ENCODE measurements at regions not wholly inside any gene's neighbourhood (a gene's known extent, or its start where the extent isn't known, plus 50 kb on each side); places are given as distances from the start of the nearest gene placed in this dataset.

- Mint-ChIP-seq H3K4me3 (no peak overlapping the region), H3K27ac (no peak overlapping the region), H3K4me1 (no peaks in the 10 kb centered on the region), H3K9me3 (peaks cover 4% of the 10 kb centered on the region), H3K27me3 (ENCODE audit: low read depth, poor library complexity) (peaks cover 62% of the 10 kb centered on the region), H3K36me3 (ENCODE audit: low read depth) (no peaks in the 10 kb centered on the region)
- no peak for DNase-seq
- no peak for TF ChIP-seq CTCF (IDR thresholded peaks at IDR 0.05)
Observed at GRCh38 chr6:164720-165119, 127.6 kb upstream of the DUSP22 start.

- no peaks in the 10 kb centered on the region for H3K36me3 Mint-ChIP-seq (ENCODE audit: low read depth)
- H3K27ac Mint-ChIP-seq = no peak overlapping the region
- DNase-seq = no peak
- no peak for TF ChIP-seq CTCF (IDR thresholded peaks at IDR 0.05)
- peaks cover 2% of the 10 kb centered on the region for H3K9me3 Mint-ChIP-seq
- peaks cover 58% of the 10 kb centered on the region for H3K27me3 Mint-ChIP-seq (ENCODE audit: low read depth, poor library complexity)
- H3K4me1 Mint-ChIP-seq = no peaks in the 10 kb centered on the region
- H3K4me3 Mint-ChIP-seq = no peak overlapping the region
Observed at GRCh38 chr6:165263-165662, 127.0 kb upstream of the DUSP22 start.

GRCh38 chr6:165906-166305 lies 126.4 kb upstream of the DUSP22 start:
- no peak overlapping the region for H3K27ac Mint-ChIP-seq
- H3K36me3 Mint-ChIP-seq (ENCODE audit: low read depth) = no peaks in the 10 kb centered on the region
- peaks cover 58% of the 10 kb centered on the region for H3K27me3 Mint-ChIP-seq (ENCODE audit: low read depth, poor library complexity)
- no peak for DNase-seq
- H3K9me3 Mint-ChIP-seq = peaks cover under 1% of the 10 kb centered on the region
- no peak overlapping the region for H3K4me3 Mint-ChIP-seq
- no peak for TF ChIP-seq CTCF (IDR thresholded peaks at IDR 0.05)
- no peaks in the 10 kb centered on the region for H3K4me1 Mint-ChIP-seq

GRCh38 chr6:168865-169455 lies 123.3 kb upstream of the DUSP22 start:
- no peak for DNase-seq
- Mint-ChIP-seq H3K9me3 (peaks cover 16% of the 10 kb centered on the region), H3K4me1 (no peaks in the 10 kb centered on the region), H3K27me3 (ENCODE audit: low read depth, poor library complexity) (peaks cover 58% of the 10 kb centered on the region), H3K4me3 (no peak overlapping the region), H3K27ac (no peak overlapping the region), H3K36me3 (ENCODE audit: low read depth) (no peaks in the 10 kb centered on the region)
- peak; percentile 74 for TF ChIP-seq CTCF (IDR thresholded peaks at IDR 0.05)

- Mint-ChIP-seq H3K36me3 (ENCODE audit: low read depth) (no peaks in the 10 kb centered on the region), H3K4me3 (no peak overlapping the region), H3K9me3 (peaks cover 32% of the 10 kb centered on the region), H3K27me3 (ENCODE audit: low read depth, poor library complexity) (peaks cover 49% of the 10 kb centered on the region), H3K4me1 (no peaks in the 10 kb centered on the region), H3K27ac (no peak overlapping the region)
- no peak for DNase-seq
- TF ChIP-seq CTCF (IDR thresholded peaks at IDR 0.05) = no peak
Observed at GRCh38 chr6:174036-174435, 118.3 kb upstream of the DUSP22 start.

- no peak for DNase-seq
- Mint-ChIP-seq H3K4me1 (no peaks in the 10 kb centered on the region), H3K27me3 (ENCODE audit: low read depth, poor library complexity) (peaks cover 44% of the 10 kb centered on the region), H3K36me3 (ENCODE audit: low read depth) (no peaks in the 10 kb centered on the region), H3K27ac (no peak overlapping the region), H3K9me3 (peaks cover 32% of the 10 kb centered on the region), H3K4me3 (no peak overlapping the region)
- TF ChIP-seq CTCF (IDR thresholded peaks at IDR 0.05) = no peak
Observed at GRCh38 chr6:175680-176079, 116.6 kb upstream of the DUSP22 start.

All from nephron progenitor cell (in vitro differentiated cells).